GM19438 (cell line): ENCODE measurements at regions not wholly inside any gene's neighbourhood (a gene's known extent, or its start where the extent isn't known, plus 50 kb on each side); places are given as distances from the start of the nearest gene placed in this dataset.

Source experiments
- ATAC-seq: cut with Tn5 transposase; IDR thresholded peaks from one replicate; pipeline ENCODE4 v1.9.1; 2021; ENCODE audit warnings: low read depth; ENCODE audit not compliant: unreplicated experiment

GRCh38 chr1:181872562-181872961 lies 188.9 kb downstream of the ZNF648 start:
- ATAC-seq, result no peak

GRCh38 chr1:181863736-181864135 lies 197.8 kb downstream of the ZNF648 start:
- no peak for ATAC-seq

DNA sequence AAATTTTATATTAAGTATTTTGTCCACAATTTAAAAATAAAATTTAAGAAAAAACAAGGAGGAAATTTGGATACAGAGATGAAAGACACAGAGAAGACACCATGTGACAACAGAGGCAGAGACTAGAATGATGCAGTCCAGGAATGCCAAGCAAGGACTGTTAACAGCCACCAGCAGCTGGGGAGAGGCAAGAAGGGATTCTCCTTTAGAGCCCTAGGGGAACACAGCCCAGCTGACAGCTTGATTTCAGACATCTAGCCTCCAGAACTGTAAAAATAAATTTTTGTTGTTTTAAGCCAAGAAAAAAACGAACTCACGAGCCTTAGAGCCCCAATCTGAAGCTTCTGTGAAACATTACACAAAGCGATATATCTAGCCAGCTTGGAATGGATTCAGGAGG lies 198.5 kb downstream of the ZNF648 start:
- no peak for ATAC-seq

DNA sequence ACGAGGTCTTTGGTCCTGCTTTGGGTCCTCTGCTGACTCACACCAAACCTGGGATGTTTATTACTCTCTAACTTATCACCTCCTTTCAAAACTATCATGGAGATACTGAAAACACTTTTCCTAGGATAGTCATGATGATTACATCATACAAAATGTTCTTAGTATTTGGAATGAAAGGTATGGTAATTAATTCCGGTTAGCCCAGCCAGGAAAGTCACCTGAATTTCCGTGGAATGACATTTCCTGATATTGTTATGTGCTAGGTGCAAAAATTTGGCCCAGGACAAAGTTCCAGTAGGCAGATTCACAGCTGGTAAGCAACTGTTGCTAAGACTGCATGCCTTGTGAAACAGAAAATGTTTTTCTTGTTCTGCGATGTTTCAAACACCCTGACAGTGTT lies 203.4 kb downstream of the ZNF648 start:
- ATAC-seq, result no peak
